HepG2 (cell line): ENCODE measurements at regions not wholly inside any gene's neighbourhood (a gene's known extent, or its start where the extent isn't known, plus 50 kb on each side); places are given as distances from the start of the nearest gene placed in this dataset.

ENCODE experiments used
- ATAC-seq: fragments of 200-7000 bp; cut with Tn5 transposase; 3 replicates; pipeline ENCODE4 v1.9.1; 2020; ENCODE audit warnings: mild to moderate bottlenecking, moderate library complexity
- BruUV-seq: library from RNA; stranded (reverse); fragments of 400-500 nt; replicated peaks from 2 replicates; lab custom pipeline; 2021; lab: Mats Ljungman, UMichigan
- CTCF ChIA-PET: fragments of 300-600 bp; formaldehyde crosslinking; extraction: SDS; loops from one replicate; lab custom pipeline; 2021; ENCODE audit warnings: low total read pairs, inconsistent platforms, low intra/inter-chr PET ratio; lab: Yijun Ruan, JAX
- POLR2A ChIA-PET: fragments of 350-600 bp; sonication (Branson Sonifier 250); formaldehyde crosslinking; loops from one replicate; lab custom pipeline; 2020; ENCODE audit warnings: antibody characterized with exemption, inconsistent platforms; lab: Yijun Ruan, JAX
- DNase-seq: peaks from one replicate; pipeline ENCODE4 v3.0.0-alpha.2; 2015; ENCODE audit warnings: low spot score
- FAIRE-seq: peaks from 3 replicates; lab custom pipeline; 2011; peaks lifted over from hg19 to GRCh38; lab: Jason Lieb, UNC
- H2AFZ ChIP-seq: one replicate; pipeline ENCODE4 v1.6.1; 2011; ENCODE audit warnings: low read length, inconsistent platforms
- H3K27ac ChIP-seq: fragments of 300-600 bp; 3 replicates; pipeline ENCODE4 v1.8.0; 2011; ENCODE audit warnings: mixed run types, mild to moderate bottlenecking, mixed read lengths, low read length, inconsistent platforms; ENCODE audit not compliant: insufficient read depth; ENCODE audit errors: extremely low read length
- H3K27me3 ChIP-seq, 2 experiments: fragments of 200-600 bp in 1 of 2; 2 replicates in 1 of 2; 3 replicates in 1 of 2; pipeline versions ENCODE4 v1.6.0 to v1.8.0; 2011; ENCODE audit warnings: low read length in 2 of 2, mild to moderate bottlenecking in 2 of 2, moderate library complexity in 2 of 2, inconsistent platforms in 1 of 2; ENCODE audit not compliant: insufficient read depth in 2 of 2, control insufficient read depth in 1 of 2
- H3K36me3 ChIP-seq, 2 experiments: fragments of 200-600 bp in 1 of 2; replicated peaks in 1 of 2; 2 replicates in 1 of 2; 3 replicates in 1 of 2; pipeline versions ENCODE4 v1.5.1 to v1.8.0; 2011; ENCODE audit warnings: low read length in 2 of 2, inconsistent platforms in 1 of 2; ENCODE audit not compliant: insufficient read depth in 2 of 2, control insufficient read depth in 1 of 2
- H3K4me1 ChIP-seq: 2 replicates; pipeline ENCODE4 v1.5.1; 2012; ENCODE audit warnings: low read length, inconsistent platforms; ENCODE audit not compliant: insufficient read depth
- H3K4me2 ChIP-seq: 2 replicates; pipeline ENCODE4 v1.6.0; 2011; ENCODE audit warnings: low read depth, low read length, inconsistent platforms
- H3K4me3 ChIP-seq, 3 experiments: fragments of 200-600 bp in 1 of 3; sonication (generic), shearing (Covaris generic) in 1 of 3; replicated peaks in 1 of 3; 2 replicates each; pipeline ENCODE4 v1.5.1; 2011 to 2016; ENCODE audit warnings: low read length in 3 of 3, inconsistent platforms in 2 of 3, low read depth in 2 of 3, mild to moderate bottlenecking in 2 of 3, control low read depth in 1 of 3, mixed read lengths in 1 of 3; ENCODE audit not compliant: insufficient read depth in 1 of 3
- H3K79me2 ChIP-seq: one replicate; pipeline ENCODE4 v1.6.1; 2011; ENCODE audit warnings: low read length, inconsistent platforms; ENCODE audit not compliant: insufficient read depth
- H3K9ac ChIP-seq: 2 replicates; pipeline ENCODE4 v1.6.0; 2011; ENCODE audit warnings: mild to moderate bottlenecking, low read depth, low read length, inconsistent platforms; ENCODE audit not compliant: insufficient read depth
- H3K9me3 ChIP-seq: 2 replicates; pipeline ENCODE4 v1.5.1; 2012; ENCODE audit warnings: mild to moderate bottlenecking, low read length
- H4K20me1 ChIP-seq: 2 replicates; pipeline ENCODE4 v1.6.0; 2011; ENCODE audit warnings: inconsistent platforms, mild to moderate bottlenecking, low read length, moderate library complexity; ENCODE audit not compliant: insufficient read depth
- AKNA ChIP-seq: sonication (generic); formaldehyde crosslinking; IDR thresholded peaks from 2 replicates; pipeline ENCODE4 v1.4.0; 2020; ENCODE audit warnings: missing genetic modification reagents, borderline replicate concordance
- BORCS8-MEF2B ChIP-seq: sonication (generic); formaldehyde crosslinking; IDR thresholded peaks from 2 replicates; pipeline ENCODE4 v1.8.0; 2022; ENCODE audit warnings: mild to moderate bottlenecking, missing genetic modification reagents
- CC2D1A ChIP-seq: sonication (generic); formaldehyde crosslinking; IDR thresholded peaks from 2 replicates; pipeline ENCODE4 v1.8.1; 2023; ENCODE audit warnings: mild to moderate bottlenecking, missing genetic modification reagents
- FIP1L1 ChIP-seq: fragments of 200-400 bp; formaldehyde crosslinking; IDR thresholded peaks from 2 replicates; pipeline ENCODE4 v1.6.1; 2018; ENCODE audit warnings: low read depth, mild to moderate bottlenecking, low read length, moderate library complexity, borderline replicate concordance; ENCODE audit not compliant: insufficient read depth
- FOSL2 ChIP-seq: sonication (generic); formaldehyde crosslinking; IDR thresholded peaks from 2 replicates; pipeline ENCODE4 v1.4.0; 2020; ENCODE audit warnings: missing genetic modification reagents
- ZBTB8A ChIP-seq: sonication (generic); formaldehyde crosslinking; IDR thresholded peaks from 2 replicates; pipeline ENCODE4 v1.4.0; 2020; ENCODE audit warnings: mild to moderate bottlenecking, low read depth, missing genetic modification reagents, borderline replicate concordance
- ZMYM2 ChIP-seq: sonication (generic); formaldehyde crosslinking; IDR thresholded peaks from 2 replicates; pipeline ENCODE4 v1.8.0; 2022; ENCODE audit warnings: mild to moderate bottlenecking, missing genetic modification reagents
- ZNF160 ChIP-seq: sonication (generic); formaldehyde crosslinking; IDR thresholded peaks from 2 replicates; pipeline ENCODE4 v1.8.0; 2022; ENCODE audit warnings: mild to moderate bottlenecking, inconsistent platforms, missing genetic modification reagents
- ZNF451 ChIP-seq: sonication (generic); formaldehyde crosslinking; IDR thresholded peaks from 2 replicates; pipeline ENCODE4 v1.5.0; 2020; ENCODE audit warnings: mild to moderate bottlenecking, missing genetic modification reagents
- ZNF501 ChIP-seq: sonication (generic); formaldehyde crosslinking; IDR thresholded peaks from 2 replicates; pipeline ENCODE4 v1.5.1; 2020; ENCODE audit warnings: mild to moderate bottlenecking, moderate library complexity, missing genetic modification reagents
- ZNF749 ChIP-seq: sonication (generic); formaldehyde crosslinking; IDR thresholded peaks from 2 replicates; pipeline ENCODE4 v1.8.0; 2022; ENCODE audit warnings: mild to moderate bottlenecking, missing genetic modification reagents, moderate library complexity, borderline replicate concordance
- ZSCAN30 ChIP-seq: sonication (generic); formaldehyde crosslinking; IDR thresholded peaks from 2 replicates; pipeline ENCODE4 v1.5.0; 2020; ENCODE audit warnings: mild to moderate bottlenecking, missing genetic modification reagents
- WGBS: methylation state at CpG from one replicate; pipeline ENCODE4 v1.1.6; 2017; ENCODE audit warnings: low lambda C conversion rate; 5-methylcytosine and 5-hydroxymethylcytosine counted together
- in situ Hi-C: cut with HindIII; loops from 2 replicates; pipeline ENCODE4 v1.10.0; 2017; ENCODE audit warnings: low pct_unique_long_range_greater_than_20kb; ENCODE audit not compliant: extremely low pct_ligation_motif_present
- intact Hi-C: fragments of 100-400 bp; cut with micrococcal nuclease; formaldehyde crosslinking; loops from one replicate; pipeline ENCODE4 v1.10.0; 2022; ENCODE audit not compliant: unreplicated experiment
- TF ChIP-seq, protein P1 (sequence below): IDR thresholded peaks from 2 replicates; pipeline ENCODE4 v1.6.1; 2012; ENCODE audit warnings: low read length, improper control_type of control experiment
- TF ChIP-seq, protein P2 (sequence below): IDR thresholded peaks from 2 replicates; pipeline ENCODE4 v1.6.1; 2016; ENCODE audit warnings: missing biosample characterization, missing genetic modification reagents, low read depth

DNA sequence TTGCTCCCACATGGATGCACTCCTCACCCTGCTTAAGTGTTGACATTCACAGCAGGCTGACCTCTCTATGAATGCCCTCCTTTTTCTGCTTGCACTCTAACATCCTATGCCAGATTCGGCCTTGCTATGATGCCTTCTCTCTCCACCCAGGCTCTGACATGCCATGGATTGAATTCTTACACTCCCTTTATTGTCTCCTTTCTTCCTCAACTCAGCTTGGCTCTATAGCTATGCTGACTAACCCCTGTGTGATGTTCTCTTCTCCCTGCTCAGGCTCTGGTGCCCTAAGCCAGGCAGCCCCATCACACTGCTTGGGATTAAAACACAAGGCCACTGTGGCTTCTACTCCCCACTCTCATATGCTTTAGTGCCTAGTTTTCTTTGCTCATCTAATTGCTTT lies 563.7 kb downstream of the NSUN3 start:
- intact Hi-C loops (no loop called here), in situ Hi-C loops (no loop called here)
- no peaks in the 10 kb centered on the region for H3K36me3 ChIP-seq
- H3K79me2 ChIP-seq, result no peaks in the 10 kb centered on the region
- WGBS, result 0% methylated on average over 1 of the region's 1 CpG
- H4K20me1 ChIP-seq, result no peaks in the 10 kb centered on the region
- no peak overlapping the region for H3K4me3 ChIP-seq
- DNase-seq (no peak), ATAC-seq (peak; percentile 47), FAIRE-seq (no peak)
- ChIA-PET POLR2A (no interaction called here), CTCF (no interaction called here)
- H3K4me1 ChIP-seq, result no peaks in the 10 kb centered on the region; the same call in 1 of the 2 replicates
- H3K9me3 ChIP-seq, result no peaks in the 10 kb centered on the region
- no peak overlapping the region for H3K9ac ChIP-seq
- no peak overlapping the region for H2AFZ ChIP-seq
- no TSS peak for BruUV-seq
- no peak overlapping the region for H3K4me2 ChIP-seq
- no peak overlapping the region for H3K27ac ChIP-seq
- no peaks in the 10 kb centered on the region for H3K27me3 ChIP-seq
- TF ChIP-seq FIP1L1 (no peak), ZNF160 (CRISPR knock-in tag) (no peak), BORCS8-MEF2B (CRISPR knock-in tag) (no peak), ZSCAN30 (CRISPR knock-in tag) (no peak), ZNF451 (CRISPR knock-in tag) (no peak), ZBTB8A (CRISPR knock-in tag) (no peak), AKNA (CRISPR knock-in tag) (no peak), ZNF749 (CRISPR knock-in tag) (no peak), ZNF501 (CRISPR knock-in tag) (no peak), CC2D1A (CRISPR knock-in tag) (no peak), FOSL2 (no peak), ZMYM2 (CRISPR knock-in tag) (no peak)
- TF ChIP-seq, protein P1, sequence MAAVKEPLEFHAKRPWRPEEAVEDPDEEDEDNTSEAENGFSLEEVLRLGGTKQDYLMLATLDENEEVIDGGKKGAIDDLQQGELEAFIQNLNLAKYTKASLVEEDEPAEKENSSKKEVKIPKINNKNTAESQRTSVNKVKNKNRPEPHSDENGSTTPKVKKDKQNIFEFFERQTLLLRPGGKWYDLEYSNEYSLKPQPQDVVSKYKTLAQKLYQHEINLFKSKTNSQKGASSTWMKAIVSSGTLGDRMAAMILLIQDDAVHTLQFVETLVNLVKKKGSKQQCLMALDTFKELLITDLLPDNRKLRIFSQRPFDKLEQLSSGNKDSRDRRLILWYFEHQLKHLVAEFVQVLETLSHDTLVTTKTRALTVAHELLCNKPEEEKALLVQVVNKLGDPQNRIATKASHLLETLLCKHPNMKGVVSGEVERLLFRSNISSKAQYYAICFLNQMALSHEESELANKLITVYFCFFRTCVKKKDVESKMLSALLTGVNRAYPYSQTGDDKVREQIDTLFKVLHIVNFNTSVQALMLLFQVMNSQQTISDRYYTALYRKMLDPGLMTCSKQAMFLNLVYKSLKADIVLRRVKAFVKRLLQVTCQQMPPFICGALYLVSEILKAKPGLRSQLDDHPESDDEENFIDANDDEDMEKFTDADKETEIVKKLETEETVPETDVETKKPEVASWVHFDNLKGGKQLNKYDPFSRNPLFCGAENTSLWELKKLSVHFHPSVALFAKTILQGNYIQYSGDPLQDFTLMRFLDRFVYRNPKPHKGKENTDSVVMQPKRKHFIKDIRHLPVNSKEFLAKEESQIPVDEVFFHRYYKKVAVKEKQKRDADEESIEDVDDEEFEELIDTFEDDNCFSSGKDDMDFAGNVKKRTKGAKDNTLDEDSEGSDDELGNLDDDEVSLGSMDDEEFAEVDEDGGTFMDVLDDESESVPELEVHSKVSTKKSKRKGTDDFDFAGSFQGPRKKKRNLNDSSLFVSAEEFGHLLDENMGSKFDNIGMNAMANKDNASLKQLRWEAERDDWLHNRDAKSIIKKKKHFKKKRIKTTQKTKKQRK, result no peak
- TF ChIP-seq, protein P2, sequence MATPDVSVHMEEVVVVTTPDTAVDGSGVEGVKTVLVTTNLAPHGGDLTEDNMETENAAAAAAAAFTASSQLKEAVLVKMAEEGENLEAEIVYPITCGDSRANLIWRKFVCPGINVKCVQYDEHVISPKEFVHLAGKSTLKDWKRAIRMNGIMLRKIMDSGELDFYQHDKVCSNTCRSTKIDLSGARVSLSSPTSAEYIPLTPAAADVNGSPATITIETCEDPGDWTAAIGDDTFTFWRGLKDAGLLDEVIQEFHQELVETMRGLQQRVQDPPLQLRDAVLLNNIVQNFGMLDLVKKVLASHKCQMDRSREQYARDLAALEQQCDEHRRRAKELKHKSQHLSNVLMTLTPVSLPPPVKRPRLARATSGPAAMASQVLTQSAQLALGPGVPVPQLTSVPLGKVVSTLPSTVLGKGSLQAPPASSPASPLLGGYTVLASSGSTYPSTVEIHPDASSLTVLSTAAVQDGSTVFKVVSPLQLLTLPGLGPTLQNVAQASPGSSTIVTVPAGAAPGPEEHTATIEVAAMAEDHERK, result no peak
